Tibial nerve (tissue), 4 donors: ENCODE measurements at regions not wholly inside any gene's neighbourhood (a gene's known extent, or its start where the extent isn't known, plus 50 kb on each side); places are given as distances from the start of the nearest gene placed in this dataset.

Experiments
- DNase-seq, 2 donors: peaks; one replicate each; pipeline ENCODE4 v3.0.0-alpha.2; 2019; ENCODE audit warnings: low spot score in 2 of 2
- H3K27ac ChIP-seq, 4 donors: fragments of 200-600 bp; sonication (generic) in 3 of 4; one replicate each; pipeline ENCODE4 v1.5.1; 2017 to 2019; ENCODE audit warnings: mild to moderate bottlenecking in 1 of 4
- H3K27me3 ChIP-seq, 2 donors: fragments of 200-600 bp; sonication (generic) in 1 of 2; one replicate each; pipeline versions ENCODE4 v1.5.1 to v1.6.0; 2017 to 2019
- H3K36me3 ChIP-seq, 3 donors: fragments of 200-600 bp; sonication (generic); one replicate each; pipeline ENCODE4 v1.5.1; 2018 to 2019
- H3K4me1 ChIP-seq, 4 donors: fragments of 200-600 bp; sonication (generic) in 3 of 4; one replicate each; pipeline ENCODE4 v1.5.1; 2017 to 2019
- H3K4me3 ChIP-seq, 4 donors: fragments of 200-600 bp; sonication (generic) in 3 of 4; one replicate each; pipeline ENCODE4 v1.5.1; 2017 to 2019; ENCODE audit warnings: mild to moderate bottlenecking in 1 of 4, moderate library complexity in 1 of 4
- H3K9me3 ChIP-seq, 4 donors: fragments of 200-600 bp; sonication (generic) in 3 of 4; one replicate each; pipeline ENCODE4 v1.5.1; 2017 to 2019
- EP300 ChIP-seq, 2 donors: sonication (generic); formaldehyde crosslinking; IDR thresholded peaks; one replicate each; pipeline ENCODE4 v1.6.1; 2017; ENCODE audit warnings: antibody characterized with exemption in 2 of 2, mild to moderate bottlenecking in 1 of 2
- POLR2A ChIP-seq, 2 donors: fragments of 450-650 bp; IDR thresholded peaks; one replicate each; pipeline ENCODE4 v1.6.1; 2017; ENCODE audit warnings: antibody characterized with exemption in 2 of 2, mild to moderate bottlenecking in 2 of 2, moderate library complexity in 2 of 2
- WGBS, 2 donors: methylation state at CpG; one replicate each; pipeline ENCODE4 v1.1.5; 2018; 5-methylcytosine and 5-hydroxymethylcytosine counted together
- TF ChIP-seq, protein P1 (sequence below), 5 experiments: fragments of 200-600 bp in 3 of 5; fragments of 450-650 bp in 2 of 5; sonication (generic) in 3 of 5; IDR thresholded peaks; one replicate each; pipeline ENCODE4 v1.5.1; 2016 to 2019; ENCODE audit warnings: antibody characterized with exemption in 5 of 5, mild to moderate bottlenecking in 3 of 5, moderate library complexity in 2 of 5

DNA sequence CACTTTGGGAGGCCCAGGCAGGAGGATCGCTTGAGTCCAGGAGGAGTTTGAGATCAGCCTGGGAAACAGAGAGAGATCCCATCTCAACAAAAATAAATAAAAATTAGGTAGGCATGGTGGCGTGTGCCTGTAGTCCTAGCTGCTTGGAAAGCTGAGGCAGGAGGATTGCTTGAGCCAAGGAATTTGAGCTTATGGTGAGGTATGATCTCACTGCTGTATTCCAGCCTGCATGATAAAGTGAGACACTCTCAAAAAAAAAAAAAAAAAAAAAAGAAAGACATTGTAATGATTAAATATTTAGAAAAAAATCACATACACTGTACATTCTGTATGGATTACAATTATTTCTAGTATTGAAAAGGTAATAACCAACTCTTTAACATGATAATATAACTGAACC lies 87.1 kb downstream of the SLIT2 start:
- TF ChIP-seq POLR2A (IDR thresholded peaks at IDR 0.05) = no peak
- no peaks in the 10 kb centered on the region for H3K27me3 ChIP-seq
- peaks cover 0 to 3% (median under 1%) of the 10 kb centered on the region in 4 donors for H3K4me1 ChIP-seq
- H3K4me3 ChIP-seq = no peak overlapping the region
- DNase-seq = no peak
- 93% methylated on average over 2 of the region's 2 CpGs for WGBS, 2 donors
- no peaks in the 10 kb centered on the region for H3K9me3 ChIP-seq
- no peaks in the 10 kb centered on the region for H3K36me3 ChIP-seq
- H3K27ac ChIP-seq = peak overlapping the region in 1 of 4 donors; percentile 10

DNA sequence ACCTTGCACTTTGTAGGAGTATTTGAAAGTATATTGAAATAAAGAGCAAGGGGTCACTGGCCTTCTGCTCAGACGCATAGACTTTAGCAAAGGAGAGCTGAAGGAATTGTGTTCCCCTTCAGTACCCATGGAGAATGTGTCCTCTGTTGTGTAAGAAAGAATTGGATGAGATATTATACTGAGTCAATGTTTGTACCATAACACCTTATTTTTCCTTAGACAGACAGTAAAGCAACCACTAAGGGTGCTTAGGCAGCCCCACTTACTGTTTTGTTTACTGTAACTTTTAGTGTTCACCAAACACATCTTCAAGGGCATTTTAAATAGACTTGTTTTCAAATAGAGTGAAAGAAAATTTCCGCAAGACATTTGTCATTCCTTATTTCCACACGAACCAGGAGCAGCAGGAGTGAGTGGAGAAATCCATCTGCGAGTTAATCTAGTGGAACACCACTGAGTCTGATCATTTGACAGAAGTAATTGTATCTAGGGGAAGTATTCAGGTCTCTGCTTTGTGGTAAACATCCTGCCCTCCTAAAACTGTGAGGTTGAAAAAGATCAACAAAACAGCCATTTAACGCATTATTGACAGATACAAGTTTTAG lies 89.5 kb downstream of the SLIT2 start:
- TF ChIP-seq, protein P1, sequence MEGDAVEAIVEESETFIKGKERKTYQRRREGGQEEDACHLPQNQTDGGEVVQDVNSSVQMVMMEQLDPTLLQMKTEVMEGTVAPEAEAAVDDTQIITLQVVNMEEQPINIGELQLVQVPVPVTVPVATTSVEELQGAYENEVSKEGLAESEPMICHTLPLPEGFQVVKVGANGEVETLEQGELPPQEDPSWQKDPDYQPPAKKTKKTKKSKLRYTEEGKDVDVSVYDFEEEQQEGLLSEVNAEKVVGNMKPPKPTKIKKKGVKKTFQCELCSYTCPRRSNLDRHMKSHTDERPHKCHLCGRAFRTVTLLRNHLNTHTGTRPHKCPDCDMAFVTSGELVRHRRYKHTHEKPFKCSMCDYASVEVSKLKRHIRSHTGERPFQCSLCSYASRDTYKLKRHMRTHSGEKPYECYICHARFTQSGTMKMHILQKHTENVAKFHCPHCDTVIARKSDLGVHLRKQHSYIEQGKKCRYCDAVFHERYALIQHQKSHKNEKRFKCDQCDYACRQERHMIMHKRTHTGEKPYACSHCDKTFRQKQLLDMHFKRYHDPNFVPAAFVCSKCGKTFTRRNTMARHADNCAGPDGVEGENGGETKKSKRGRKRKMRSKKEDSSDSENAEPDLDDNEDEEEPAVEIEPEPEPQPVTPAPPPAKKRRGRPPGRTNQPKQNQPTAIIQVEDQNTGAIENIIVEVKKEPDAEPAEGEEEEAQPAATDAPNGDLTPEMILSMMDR (IDR thresholded peaks at IDR 0.05) = no peak
- no peak for TF ChIP-seq EP300 (IDR thresholded peaks at IDR 0.05)
- no peak for TF ChIP-seq POLR2A (IDR thresholded peaks at IDR 0.05)
- Histone ChIP-seq H3K27ac (peak overlapping the region in 1 of 4 donors; percentile 43), H3K4me3 (no peak overlapping the region), H3K9me3 (no peaks in the 10 kb centered on the region), H3K4me1 (no peaks in the 10 kb centered on the region), H3K36me3 (no peaks in the 10 kb centered on the region), H3K27me3 (no peaks in the 10 kb centered on the region)
- DNase-seq = no peak
- WGBS, 2 donors = 80 to 85% methylated on average over 5 of the region's 5 CpGs

DNA sequence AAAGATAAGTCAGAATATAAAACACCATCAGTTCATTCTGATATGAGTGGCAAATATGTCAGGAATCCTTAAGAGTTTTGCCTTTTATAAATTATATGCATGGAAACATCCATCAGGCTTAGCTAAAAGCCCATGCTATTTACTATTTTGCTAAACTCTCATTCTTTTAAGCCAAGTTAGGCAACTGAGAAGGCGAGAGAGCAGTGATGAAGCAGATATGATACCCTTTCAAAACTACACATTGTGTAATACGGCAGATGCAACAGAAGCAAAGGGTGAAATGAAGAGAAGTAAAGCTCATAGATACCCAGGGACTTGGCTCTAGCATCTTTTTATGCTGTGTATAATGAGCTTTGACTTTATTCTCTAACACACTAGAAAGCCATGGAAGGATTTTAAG lies 95.8 kb downstream of the SLIT2 start:
- DNase-seq = no peak
- Histone ChIP-seq H3K36me3 (no peaks in the 10 kb centered on the region), H3K4me1 (peaks cover 0 to 4% (median 0%) of the 10 kb centered on the region in 4 donors), H3K4me3 (no peak overlapping the region), H3K27ac (no peak overlapping the region), H3K9me3 (no peaks in the 10 kb centered on the region), H3K27me3 (no peaks in the 10 kb centered on the region)
- WGBS, 2 donors = 82 to 85% methylated on average over 2 of the region's 2 CpGs
- TF ChIP-seq POLR2A (IDR thresholded peaks at IDR 0.05) = no peak

DNA sequence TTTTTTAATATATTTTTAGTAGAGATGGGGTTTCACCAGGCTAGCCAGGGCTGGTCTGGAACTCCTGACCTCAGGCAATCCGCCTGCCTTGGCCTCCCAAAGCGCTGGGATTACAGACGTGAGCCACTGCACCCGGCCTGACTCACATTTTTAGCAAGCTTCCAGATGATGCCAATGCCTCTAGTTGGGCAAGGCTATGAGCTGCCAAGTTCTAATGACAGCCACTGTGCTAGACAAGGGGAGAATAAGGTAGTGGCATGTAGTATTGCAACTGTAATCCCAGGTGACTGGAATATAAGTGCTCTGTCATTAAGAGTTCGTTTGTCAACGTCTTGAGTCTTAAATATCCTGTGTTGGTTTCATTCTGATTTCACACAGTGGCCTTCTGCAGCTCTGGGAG lies 96.7 kb downstream of the SLIT2 start:
- Histone ChIP-seq H3K4me3 (no peak overlapping the region), H3K9me3 (no peaks in the 10 kb centered on the region), H3K4me1 (peaks cover 0 to 5% (median 2%) of the 10 kb centered on the region in 4 donors), H3K27me3 (no peaks in the 10 kb centered on the region), H3K36me3 (no peaks in the 10 kb centered on the region), H3K27ac (no peak overlapping the region)
- DNase-seq = no peak
- TF ChIP-seq POLR2A (IDR thresholded peaks at IDR 0.05) = no peak
- TF ChIP-seq, protein P1 (IDR thresholded peaks at IDR 0.05) = no peak
- no peak for TF ChIP-seq EP300 (IDR thresholded peaks at IDR 0.05)
- 76 to 90% methylated on average over 6 of the region's 6 CpGs for WGBS, 2 donors

DNA sequence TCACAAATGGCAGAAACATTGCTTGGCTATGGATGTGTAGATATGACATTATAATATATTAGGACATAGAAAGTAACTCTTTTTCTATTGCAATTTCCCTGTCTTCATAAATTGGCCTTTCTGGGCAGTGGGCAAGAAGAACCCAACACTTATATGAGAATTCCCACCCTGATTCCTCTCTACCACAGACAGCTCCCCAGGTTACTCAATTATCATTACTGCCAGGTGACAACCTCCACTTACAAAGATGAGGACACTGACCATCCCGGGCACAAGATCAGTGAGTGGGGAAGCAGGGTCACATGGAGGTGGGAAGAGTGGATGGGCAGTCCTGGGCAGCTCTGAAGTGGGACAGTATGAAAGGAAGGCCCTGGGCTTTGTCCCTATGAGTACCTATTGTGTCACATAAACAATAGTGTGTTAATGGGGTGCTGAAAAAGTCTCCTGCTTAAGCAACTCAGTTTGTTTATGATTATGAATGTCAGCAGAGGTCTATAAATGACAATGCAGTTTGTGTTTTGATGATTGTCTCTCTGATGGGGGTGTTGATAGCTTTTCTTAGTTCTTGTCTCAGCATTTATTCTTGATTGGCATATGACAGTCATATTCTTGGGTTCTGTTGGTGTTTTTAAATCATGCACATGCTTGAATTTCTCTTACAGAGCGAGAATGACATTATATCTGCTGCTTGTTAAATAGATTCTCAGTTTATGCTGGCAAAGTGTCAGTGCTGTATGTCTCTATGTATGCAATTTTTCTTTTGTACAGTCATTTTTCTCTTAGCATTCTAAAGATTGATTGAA lies 99.9 kb downstream of the SLIT2 start:
- Histone ChIP-seq H3K4me1 (peaks cover 0 to 30% (median 2%) of the 10 kb centered on the region in 4 donors), H3K27ac (no peak overlapping the region), H3K27me3 (no peaks in the 10 kb centered on the region), H3K36me3 (no peaks in the 10 kb centered on the region), H3K4me3 (no peak overlapping the region), H3K9me3 (no peaks in the 10 kb centered on the region)
- WGBS, 2 donors = 68% methylated on average over 2 of the region's 2 CpGs
- no peak for TF ChIP-seq POLR2A (IDR thresholded peaks at IDR 0.05)
- TF ChIP-seq EP300 (IDR thresholded peaks at IDR 0.05) = no peak
- TF ChIP-seq, protein P1 (IDR thresholded peaks at IDR 0.05) = no peak
- DNase-seq = no peak

DNA sequence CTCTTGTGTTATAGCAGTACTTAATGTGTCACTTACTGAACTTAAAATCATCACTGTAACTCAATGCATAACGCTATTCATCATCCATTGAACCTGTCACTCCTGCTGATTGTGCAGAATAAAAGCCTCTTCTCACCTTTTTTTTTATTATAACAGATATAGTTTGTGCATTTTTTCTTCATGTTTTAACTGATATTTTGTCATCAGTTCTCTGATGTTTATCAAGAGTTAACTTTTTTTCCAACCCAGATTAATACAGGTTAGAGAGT lies 100.4 kb downstream of the SLIT2 start:
- TF ChIP-seq, protein P1 (IDR thresholded peaks at IDR 0.05) = no peak
- no peak for TF ChIP-seq POLR2A (IDR thresholded peaks at IDR 0.05)
- no peaks in the 10 kb centered on the region for H3K9me3 ChIP-seq
- H3K27ac ChIP-seq = no peak overlapping the region
- DNase-seq = no peak
- no peaks in the 10 kb centered on the region for H3K27me3 ChIP-seq
- H3K4me3 ChIP-seq = no peak overlapping the region
- peaks cover 0 to 33% (median 2%) of the 10 kb centered on the region in 4 donors for H3K4me1 ChIP-seq
- WGBS, 2 donors = 74 to 94% methylated on average over 1 of the region's 1 CpG
- no peaks in the 10 kb centered on the region for H3K36me3 ChIP-seq
